Ascending aorta (tissue), 2 donors: ENCODE measurements at regions not wholly inside any gene's neighbourhood (a gene's known extent, or its start where the extent isn't known, plus 50 kb on each side); places are given as distances from the start of the nearest gene placed in this dataset.

Experiments
- DNase-seq, 2 donors: peaks; one replicate each; pipeline ENCODE4 v3.0.0-alpha.2; 2019; ENCODE audit warnings: low spot score in 2 of 2
- H3K27ac ChIP-seq, 2 donors: fragments of 200-600 bp; sonication (generic); one replicate each; pipeline ENCODE4 v1.5.1; 2016 to 2017; ENCODE audit warnings: mild to moderate bottlenecking in 1 of 2
- H3K27me3 ChIP-seq: fragments of 200-600 bp; sonication (generic); one replicate; pipeline ENCODE4 v1.5.1; 2017
- H3K36me3 ChIP-seq, 2 donors: fragments of 200-600 bp; sonication (generic); one replicate each; pipeline ENCODE4 v1.5.1; 2016
- H3K4me1 ChIP-seq, 2 donors: fragments of 200-600 bp; sonication (generic); one replicate each; pipeline ENCODE4 v1.5.1; 2016 to 2017; ENCODE audit warnings: mild to moderate bottlenecking in 1 of 2
- H3K4me3 ChIP-seq, 2 donors: fragments of 200-600 bp; sonication (generic); one replicate each; pipeline ENCODE4 v1.5.1; 2016 to 2017; ENCODE audit warnings: mild to moderate bottlenecking in 1 of 2
- H3K9me3 ChIP-seq, 2 donors: fragments of 200-600 bp; sonication (generic); one replicate each; pipeline ENCODE4 v1.5.1; 2016
- intact Hi-C: fragments of 100-400 bp; cut with DNase I; formaldehyde crosslinking; loops from one replicate; pipeline ENCODE4 v1.15.1; 2023
- TF ChIP-seq, protein P1 (sequence below), 3 experiments: fragments of 200-600 bp in 2 of 3; fragments of 450-650 bp in 1 of 3; sonication (generic) in 2 of 3; IDR thresholded peaks; one replicate each; pipeline ENCODE4 v1.5.1; 2016 to 2019; ENCODE audit warnings: antibody characterized with exemption in 3 of 3, mild to moderate bottlenecking in 1 of 3, moderate library complexity in 1 of 3

DNA sequence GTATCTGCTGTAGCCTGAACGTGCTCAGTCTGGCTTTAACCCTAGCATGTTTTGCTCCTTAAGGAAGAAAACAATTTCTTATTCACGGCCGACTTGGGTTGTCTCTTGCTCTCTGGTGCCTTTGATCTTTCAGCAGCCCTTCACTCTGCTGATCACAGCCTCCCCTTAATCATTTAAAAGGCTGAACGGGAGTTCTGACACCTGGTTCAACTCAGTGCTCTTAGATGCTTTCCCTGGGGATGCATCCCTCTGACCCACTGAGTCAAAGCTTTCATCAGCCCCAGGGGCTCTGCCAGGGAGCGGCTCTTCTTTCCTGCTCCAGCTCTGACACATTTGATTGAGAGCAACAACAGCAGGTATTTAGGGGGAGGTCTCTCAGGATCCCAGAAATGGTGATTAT, 79.0 kb upstream of the FYN start:
- intact Hi-C loops = no loop called here
- no peaks in the 10 kb centered on the region for H3K27me3 ChIP-seq
- no peaks in the 10 kb centered on the region for H3K36me3 ChIP-seq
- DNase-seq = no peak
- no peaks in the 10 kb centered on the region for H3K4me1 ChIP-seq
- H3K4me3 ChIP-seq = no peak overlapping the region
- no peak overlapping the region for H3K27ac ChIP-seq
- H3K9me3 ChIP-seq = no peaks in the 10 kb centered on the region
- TF ChIP-seq, protein P1, sequence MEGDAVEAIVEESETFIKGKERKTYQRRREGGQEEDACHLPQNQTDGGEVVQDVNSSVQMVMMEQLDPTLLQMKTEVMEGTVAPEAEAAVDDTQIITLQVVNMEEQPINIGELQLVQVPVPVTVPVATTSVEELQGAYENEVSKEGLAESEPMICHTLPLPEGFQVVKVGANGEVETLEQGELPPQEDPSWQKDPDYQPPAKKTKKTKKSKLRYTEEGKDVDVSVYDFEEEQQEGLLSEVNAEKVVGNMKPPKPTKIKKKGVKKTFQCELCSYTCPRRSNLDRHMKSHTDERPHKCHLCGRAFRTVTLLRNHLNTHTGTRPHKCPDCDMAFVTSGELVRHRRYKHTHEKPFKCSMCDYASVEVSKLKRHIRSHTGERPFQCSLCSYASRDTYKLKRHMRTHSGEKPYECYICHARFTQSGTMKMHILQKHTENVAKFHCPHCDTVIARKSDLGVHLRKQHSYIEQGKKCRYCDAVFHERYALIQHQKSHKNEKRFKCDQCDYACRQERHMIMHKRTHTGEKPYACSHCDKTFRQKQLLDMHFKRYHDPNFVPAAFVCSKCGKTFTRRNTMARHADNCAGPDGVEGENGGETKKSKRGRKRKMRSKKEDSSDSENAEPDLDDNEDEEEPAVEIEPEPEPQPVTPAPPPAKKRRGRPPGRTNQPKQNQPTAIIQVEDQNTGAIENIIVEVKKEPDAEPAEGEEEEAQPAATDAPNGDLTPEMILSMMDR (IDR thresholded peaks at IDR 0.05) = no peak

DNA sequence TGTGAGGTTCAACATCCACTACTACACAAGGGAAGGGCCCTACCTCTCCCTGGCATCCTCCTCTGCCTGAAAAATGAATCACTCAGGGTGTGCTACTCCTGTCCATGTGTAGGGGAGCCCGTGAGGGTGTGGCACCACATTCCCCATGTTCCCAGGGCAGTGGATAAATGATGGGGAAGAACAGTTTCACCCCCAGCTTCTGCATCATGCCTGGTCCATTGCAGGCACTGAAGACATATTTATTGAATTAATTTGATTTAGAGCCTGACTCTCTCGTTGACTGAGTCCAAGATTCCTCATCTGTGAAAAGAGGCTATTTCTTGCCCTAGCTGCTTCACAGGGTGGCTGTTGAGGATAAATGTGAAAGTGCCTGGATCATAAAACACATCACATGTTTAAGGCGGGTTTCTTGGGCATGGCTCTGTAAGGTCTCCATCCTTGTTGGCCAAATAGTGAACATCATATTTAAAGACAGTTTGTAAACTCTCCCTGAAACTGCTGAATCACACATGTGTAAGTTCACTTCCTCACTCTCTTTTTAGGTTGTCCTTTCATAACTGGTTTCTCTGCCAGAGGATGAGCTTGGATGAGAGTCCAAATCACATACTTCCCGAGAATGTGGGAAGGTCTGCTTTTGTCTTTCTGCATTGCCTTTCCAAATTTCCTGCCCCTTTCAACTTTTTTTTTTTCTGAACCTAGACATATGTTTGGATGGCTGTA, 79.7 kb upstream of the FYN start:
- Histone ChIP-seq H3K4me1 (no peaks in the 10 kb centered on the region), H3K9me3 (no peaks in the 10 kb centered on the region), H3K27ac (no peak overlapping the region), H3K36me3 (no peaks in the 10 kb centered on the region), H3K27me3 (no peaks in the 10 kb centered on the region), H3K4me3 (no peak overlapping the region)
- intact Hi-C loops = no loop called here
- TF ChIP-seq, protein P1 (IDR thresholded peaks at IDR 0.05) = no peak
- DNase-seq = no peak

DNA sequence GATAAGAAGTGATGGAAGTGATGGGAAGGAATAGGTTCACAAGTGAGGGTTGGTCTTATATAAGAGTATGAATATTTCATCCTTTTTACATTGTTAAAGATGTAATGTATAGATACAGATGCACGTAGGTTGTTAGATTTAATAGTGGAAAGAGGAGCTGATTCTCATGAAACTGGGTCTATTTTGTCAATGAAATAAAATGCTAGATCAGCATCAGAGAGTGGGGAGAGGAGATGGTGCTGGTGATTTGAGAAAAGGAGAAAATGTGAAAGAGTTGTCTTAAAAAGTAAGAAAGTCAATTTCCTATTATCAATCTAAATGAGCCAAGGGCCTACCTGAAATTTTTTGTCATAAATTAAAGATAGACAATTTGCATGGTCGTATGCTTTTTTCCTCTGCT, 82.8 kb upstream of the FYN start:
- TF ChIP-seq, protein P1 (IDR thresholded peaks at IDR 0.05) = no peak
- H3K4me1 ChIP-seq = no peaks in the 10 kb centered on the region
- no peaks in the 10 kb centered on the region for H3K27me3 ChIP-seq
- H3K36me3 ChIP-seq = no peaks in the 10 kb centered on the region
- DNase-seq = no peak
- H3K4me3 ChIP-seq = no peak overlapping the region
- intact Hi-C loops = no loop called here
- H3K27ac ChIP-seq = no peak overlapping the region
- no peaks in the 10 kb centered on the region for H3K9me3 ChIP-seq

DNA sequence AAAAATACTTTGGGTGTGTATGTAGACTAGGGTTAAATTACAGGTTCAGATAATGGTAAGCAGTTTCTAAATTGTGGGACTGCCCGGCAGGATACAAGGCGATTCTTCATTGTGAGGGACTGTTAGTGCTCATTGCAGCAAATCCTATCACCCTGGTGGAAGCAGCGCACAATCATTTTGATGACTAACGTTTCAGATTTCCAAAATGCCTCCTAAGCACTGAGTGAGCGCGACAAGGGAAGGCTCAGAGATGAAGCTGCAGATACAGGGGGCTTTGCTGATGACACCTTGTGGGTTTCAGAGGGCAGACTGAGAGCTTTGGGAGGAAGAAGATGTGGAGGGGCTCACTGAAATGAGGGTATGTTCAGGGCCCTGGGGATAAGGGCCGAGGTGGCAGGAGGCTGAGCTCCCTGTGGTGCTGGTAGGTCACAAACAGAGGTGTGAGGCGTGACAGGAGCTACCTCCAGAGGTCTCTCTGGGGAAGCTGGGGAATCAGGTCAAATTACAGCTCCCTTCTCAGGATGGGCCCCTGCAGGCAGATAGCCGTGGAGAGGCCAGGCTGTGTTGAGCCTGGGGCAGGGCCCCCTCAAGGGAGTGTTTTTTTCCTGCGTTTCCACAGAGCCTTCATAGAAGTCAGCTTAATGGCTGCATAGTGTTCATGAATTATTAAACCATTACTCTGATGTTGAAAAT, 84.5 kb upstream of the FYN start:
- Histone ChIP-seq H3K4me3 (no peak overlapping the region), H3K27ac (no peak overlapping the region), H3K36me3 (no peaks in the 10 kb centered on the region), H3K4me1 (no peaks in the 10 kb centered on the region), H3K27me3 (no peaks in the 10 kb centered on the region), H3K9me3 (no peaks in the 10 kb centered on the region)
- intact Hi-C loops = no loop called here
- TF ChIP-seq, protein P1 (IDR thresholded peaks at IDR 0.05) = no peak
- no peak for DNase-seq

DNA sequence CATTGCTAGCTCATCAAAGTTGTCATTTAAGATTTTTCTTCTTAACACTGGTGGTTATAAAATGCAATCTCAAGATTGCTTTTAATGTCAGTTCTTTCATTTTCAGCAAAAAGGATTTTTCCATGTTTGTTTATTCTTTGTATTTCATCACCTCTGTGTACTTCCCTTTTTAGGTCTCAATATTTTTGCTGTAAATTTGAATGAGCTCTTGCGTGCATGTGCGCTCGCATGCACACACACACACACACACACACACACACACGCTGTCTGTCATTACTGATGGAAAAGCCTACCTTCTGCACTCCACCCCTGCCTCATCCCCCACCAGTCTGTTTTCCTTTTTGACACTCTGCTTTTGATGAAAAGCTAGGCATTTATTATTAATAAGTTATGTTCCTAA, 85.3 kb upstream of the FYN start:
- H3K4me3 ChIP-seq = no peak overlapping the region
- no peak for DNase-seq
- H3K9me3 ChIP-seq = no peaks in the 10 kb centered on the region
- H3K27me3 ChIP-seq = no peaks in the 10 kb centered on the region
- intact Hi-C loops = no loop called here
- no peak overlapping the region for H3K27ac ChIP-seq
- TF ChIP-seq, protein P1 (IDR thresholded peaks at IDR 0.05) = no peak
- H3K36me3 ChIP-seq = no peaks in the 10 kb centered on the region
- no peaks in the 10 kb centered on the region for H3K4me1 ChIP-seq
